ENCODE measurements at regions not wholly inside any gene's neighbourhood (a gene's known extent, or its start where the extent isn't known, plus 50 kb on each side); places are given as distances from the start of the nearest gene placed in this dataset.

DNA sequence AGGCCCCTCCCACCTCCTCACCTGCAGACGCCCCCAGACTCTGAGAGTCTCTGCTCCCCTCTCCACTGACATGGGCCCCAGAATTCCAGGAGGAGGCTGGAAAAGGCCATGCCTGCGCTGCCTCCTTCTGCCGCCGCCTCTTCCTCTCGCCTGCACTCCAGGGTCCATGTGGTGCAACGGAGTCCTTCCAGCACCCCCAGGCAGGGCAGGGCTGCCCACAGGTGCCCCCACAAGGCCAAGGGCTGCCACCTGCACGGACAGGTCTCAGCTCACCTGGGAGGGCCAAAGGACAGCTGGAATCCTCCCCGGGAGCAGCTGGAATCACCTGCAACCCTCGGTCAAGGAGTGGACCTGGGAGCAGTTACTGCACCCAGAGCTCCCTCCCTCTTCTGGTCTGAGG lies 194.9 kb downstream of the RBFOX3 start:
- no peak for DNase-seq

DNA sequence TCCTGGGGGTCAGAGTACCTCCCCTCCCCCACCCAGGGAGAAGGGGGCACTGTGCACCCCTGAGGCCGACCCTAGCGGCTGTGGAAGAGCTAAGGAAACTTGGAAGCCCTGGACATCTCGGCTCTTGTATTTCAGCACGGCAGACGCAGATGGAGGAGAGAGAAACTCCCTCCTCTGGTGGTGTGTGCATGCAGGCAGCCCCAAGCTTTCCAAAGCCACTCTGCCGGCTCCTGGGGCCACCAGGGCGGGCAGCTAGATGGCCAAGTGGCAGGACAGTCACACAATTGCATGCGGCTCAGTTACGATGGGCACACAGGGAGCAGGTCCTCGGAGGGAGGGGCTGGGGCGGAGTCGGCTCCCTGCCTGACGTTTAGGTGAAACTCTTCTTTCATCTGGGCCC lies 195.5 kb downstream of the RBFOX3 start:
- no peak for DNase-seq

DNA sequence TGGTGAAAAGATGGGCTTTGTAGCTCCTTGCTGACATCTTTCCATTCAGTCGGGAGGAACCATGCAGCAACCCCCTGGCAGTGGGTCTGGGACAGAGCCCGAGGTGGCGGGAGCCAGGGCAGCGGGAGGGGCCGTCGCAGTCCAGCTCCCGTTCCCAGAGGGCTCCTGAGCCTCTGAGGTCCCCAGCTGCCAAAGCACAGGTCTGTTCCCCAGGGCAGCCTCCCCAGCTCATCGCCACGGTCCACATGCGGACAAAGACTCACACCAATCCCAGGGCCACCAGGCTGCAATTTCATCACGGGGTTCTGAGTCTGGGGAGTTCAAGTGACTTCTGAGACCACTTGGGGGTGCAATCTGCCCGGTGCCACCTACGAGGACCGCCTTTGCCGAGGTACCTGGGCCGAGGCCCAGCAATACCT lies 196.0 kb downstream of the RBFOX3 start:
- no peak for DNase-seq

DNA sequence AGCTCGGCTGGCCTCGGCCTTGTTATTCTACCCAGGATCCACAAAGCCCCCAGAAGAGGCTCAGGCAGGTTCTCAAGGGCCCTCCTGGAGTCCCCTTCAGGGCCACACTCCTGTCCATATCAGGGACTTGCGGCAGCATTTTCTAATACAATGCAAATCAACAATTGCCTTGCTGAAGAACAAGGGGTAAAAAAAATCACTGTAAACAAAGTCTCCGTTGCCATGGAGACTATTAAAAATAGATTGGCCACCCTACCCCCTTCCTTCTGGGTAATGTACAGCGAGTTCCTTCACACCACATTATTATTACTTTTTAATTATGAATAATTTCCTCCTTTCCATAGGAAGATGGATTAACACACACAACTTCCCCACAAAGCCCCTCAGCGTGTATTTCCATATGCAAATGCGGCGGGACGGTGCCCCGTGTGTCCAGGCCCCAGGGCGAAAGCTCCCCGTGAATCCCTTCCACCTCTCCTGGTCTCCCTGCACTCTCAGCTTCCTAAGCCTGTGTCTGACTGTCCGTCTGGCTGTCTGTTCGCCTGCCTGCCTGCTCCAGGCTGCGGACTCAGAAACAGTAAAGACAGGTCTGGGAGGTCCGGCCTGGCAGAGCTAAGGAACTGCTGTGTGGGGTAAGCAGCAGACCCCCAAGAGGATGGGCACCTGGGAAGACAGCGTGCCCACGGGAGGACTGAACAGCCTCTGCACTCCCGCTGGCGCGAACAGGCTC lies 196.6 kb downstream of the RBFOX3 start:
- DNase-seq = no peak

DNA sequence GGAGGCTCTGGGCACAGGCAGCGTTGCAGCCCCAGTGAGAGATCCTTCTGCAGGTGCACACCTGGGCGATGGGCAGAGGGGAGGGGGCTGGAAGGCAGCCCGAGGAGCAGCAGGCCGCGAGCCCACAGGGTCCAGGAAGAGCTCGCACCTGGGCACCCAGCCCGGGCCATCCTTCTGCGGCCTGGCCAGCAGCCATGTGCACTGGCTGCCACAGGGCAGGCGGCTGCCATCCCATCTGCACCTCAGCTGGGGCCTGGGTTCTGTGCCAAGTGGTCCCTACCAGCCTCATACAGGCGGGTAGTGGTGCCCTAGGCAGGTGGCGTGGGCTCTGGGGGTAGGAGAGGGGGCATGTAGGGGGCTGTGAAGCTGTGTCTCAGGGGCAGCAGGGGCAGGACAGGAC lies 197.2 kb downstream of the RBFOX3 start:
- no peak for DNase-seq

DNA sequence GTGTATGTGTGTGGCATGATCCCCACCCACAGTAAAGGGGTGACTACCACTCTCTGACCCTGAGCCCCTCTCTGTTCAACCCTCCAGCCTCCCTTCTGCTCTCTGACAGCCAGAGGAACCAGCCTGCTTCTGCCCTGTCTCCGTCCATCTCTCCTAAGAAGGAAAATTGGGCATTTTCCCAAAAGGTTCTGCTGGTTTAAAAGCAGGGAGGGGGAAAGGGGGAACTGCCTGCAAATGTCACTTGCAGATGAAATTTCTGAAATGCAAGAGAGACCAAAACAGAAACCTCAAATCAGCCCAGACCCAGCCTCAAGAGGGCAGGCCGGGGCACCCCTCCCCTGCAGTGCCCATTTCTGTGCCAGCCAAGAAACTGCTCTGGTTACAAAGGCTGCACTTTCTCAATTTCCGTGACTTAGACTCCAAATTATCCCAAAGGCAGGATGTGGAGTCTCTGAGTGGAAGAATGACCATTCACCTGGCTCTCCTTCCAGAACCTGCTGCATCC lies 197.9 kb downstream of the RBFOX3 start:
- no peak for DNase-seq

DNA sequence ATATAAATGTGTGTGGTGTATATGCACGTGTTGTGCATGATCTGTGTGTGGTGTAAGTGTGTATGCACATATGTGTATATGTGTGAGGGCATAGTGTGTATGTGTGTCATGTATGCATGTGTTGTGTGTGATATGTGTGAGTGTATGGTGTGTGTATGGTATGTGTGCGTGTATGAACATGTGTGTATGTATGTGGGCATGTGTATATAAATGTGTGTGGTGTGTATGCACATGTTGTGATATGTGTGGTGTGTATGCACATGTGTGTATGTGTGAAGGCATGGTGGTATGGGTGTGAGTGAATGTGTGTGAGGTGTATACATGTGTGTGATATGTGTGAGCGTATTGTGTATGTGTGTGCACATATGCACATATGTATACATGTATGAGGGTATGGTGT lies 198.7 kb downstream of the RBFOX3 start:
- DNase-seq = no peak

DNA sequence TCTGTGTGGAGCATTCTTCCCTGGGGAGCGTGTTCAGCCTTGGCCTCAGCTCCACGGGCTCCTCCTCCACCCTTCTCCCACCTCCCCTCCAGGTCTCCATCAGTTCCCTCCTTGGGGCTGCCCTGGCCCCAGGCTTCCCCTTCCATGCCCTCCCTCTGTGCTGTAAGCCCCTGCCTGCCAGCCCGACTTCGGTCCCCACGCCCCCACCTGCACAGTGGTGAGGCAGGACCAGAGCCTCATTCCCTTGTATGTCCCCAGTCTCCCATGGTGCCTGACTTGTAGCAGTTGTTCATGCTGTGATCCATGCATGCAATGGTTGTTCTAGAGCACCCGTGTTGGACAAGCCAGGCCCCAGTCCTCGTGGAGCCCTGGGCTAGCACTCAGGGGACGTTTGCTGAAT lies 199.4 kb downstream of the RBFOX3 start:
- no peak for DNase-seq

DNA sequence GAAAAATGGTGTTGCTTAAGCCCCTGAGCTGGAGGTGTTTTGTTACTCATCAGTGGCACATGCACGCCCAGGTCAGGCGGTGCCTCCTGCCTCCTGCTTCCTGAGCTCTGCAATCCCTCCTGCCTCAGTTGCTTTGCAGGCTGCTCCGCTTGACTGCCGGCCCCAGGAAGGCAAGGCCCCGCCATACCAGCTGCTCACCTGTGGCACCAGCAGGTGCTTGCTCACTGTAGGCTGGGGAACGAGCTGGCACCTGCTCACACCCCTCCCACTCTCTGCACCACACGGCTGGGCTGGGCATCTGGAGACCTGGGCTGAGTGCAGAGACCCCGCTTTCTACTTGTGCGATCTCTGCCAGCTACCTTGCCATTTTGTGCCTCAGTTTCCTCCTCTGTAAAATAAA lies 200.2 kb downstream of the RBFOX3 start:
- no peak for DNase-seq

DNA sequence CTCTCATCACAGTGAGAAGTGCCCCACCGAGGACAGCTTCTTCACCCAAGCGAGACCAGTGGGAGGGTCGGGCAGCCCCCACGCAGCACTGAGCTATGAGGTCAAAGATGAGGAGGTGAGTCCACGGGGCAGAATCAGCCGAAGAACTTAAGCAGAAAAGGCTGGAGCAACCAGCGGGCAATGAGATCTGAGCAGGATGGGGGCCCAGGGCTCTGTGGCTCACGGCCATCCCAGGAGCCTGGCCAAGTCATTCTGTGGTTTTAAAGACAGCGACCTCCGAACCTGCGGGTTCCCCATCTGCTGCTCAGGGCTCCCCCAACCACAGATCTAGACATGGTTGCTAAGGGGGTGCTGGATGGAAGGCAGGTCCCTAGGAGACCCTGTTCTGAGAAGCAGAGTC lies 202.6 kb downstream of the RBFOX3 start:
- no peak for DNase-seq

DNA sequence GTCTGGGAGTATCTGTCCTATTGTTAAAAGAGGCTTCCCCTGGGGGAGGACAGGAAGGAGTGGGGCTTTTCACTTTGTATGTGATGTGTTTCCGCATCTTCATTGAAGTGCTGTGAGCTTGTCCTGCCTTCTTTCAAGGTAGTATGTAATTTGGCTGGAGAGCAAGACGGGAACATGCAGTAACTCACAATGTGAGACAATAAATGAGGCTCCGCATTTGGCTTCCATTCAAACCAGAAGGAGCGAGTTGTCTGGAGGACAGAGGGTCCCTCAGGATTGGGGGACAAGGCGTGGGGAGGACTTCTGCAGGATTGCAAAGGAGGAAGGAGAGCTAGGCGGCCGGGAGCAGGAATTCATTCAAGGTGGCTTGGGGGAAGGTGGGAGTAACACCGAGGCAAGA lies 203.5 kb downstream of the RBFOX3 start:
- DNase-seq = no peak

DNA sequence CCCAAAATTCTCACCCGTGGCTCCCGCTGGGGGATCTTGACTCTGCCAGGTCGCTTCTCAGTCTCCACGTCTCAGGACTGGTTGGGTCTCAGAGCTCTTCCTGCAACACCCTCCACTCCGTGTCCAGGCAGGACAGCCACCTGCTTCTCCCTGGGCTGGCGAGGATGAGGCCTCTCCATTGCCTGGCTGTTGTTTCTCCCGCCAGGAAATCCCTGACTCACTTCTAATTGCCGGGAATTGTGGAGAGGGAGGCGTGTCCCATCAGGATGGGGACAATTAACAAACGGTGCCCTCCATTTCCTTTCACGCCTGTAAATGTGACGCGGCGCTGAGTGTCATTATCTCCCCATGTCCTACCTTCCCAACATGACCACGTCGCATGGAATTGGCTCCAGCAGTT lies 204.5 kb downstream of the RBFOX3 start:
- no peak for DNase-seq

DNA sequence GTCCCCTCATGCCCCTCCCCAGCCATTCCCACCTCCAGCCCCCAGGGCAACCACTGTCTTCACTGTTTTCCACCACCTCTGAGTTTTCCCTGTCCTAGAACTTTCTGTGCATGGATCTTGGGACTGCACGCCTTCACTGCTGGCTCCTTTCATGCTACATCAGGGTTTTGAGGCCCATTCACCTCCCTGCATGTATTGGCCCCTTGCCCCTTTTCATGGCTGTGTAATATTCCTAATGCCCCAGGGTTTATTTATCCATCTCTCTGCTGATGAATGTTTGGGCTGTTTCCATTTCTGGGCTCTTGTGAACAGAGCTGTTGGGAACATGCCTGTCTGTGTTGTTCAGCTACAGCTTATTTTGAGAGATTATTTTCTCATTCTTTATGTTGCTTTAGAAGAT lies 205.0 kb downstream of the RBFOX3 start:
- no peak for DNase-seq

DNA sequence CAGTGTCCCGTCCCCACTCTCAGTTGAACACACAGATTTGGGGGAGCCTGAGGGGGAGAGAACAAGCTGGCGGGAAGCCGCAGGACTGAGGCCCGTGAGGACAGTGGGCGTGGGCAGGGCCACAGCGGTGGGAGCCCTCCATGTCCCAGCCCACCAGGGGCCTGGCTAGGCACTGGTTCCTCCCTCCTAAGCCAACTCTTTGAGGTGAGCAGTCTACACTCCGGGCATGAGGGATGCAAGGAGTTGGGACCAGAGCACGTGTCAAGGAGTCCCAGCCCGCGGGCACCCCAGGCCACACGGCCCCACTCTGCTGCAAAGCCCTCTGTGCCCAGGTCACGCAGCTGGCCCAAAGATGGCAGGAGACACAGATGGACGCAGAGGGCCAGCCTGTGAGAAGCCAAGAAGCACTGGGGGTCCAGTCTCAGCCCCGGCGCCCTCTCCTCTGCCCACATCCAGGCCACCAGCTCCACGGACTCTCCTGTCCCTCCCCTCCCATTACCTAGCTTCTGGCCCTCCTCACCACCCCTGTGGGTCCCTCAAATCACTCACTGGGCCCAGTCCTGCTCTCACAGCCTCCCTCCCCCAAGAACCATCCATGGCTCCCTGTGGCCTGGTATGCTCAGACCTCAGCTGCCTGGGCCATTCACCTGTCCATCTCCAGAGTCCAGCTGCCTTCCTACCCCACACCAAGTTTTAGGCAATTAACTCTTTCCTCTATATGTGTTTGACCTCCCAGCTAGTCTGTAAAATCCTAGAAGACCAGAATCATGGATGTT lies 206.5 kb downstream of the RBFOX3 start:
- no peak for DNase-seq

DNA sequence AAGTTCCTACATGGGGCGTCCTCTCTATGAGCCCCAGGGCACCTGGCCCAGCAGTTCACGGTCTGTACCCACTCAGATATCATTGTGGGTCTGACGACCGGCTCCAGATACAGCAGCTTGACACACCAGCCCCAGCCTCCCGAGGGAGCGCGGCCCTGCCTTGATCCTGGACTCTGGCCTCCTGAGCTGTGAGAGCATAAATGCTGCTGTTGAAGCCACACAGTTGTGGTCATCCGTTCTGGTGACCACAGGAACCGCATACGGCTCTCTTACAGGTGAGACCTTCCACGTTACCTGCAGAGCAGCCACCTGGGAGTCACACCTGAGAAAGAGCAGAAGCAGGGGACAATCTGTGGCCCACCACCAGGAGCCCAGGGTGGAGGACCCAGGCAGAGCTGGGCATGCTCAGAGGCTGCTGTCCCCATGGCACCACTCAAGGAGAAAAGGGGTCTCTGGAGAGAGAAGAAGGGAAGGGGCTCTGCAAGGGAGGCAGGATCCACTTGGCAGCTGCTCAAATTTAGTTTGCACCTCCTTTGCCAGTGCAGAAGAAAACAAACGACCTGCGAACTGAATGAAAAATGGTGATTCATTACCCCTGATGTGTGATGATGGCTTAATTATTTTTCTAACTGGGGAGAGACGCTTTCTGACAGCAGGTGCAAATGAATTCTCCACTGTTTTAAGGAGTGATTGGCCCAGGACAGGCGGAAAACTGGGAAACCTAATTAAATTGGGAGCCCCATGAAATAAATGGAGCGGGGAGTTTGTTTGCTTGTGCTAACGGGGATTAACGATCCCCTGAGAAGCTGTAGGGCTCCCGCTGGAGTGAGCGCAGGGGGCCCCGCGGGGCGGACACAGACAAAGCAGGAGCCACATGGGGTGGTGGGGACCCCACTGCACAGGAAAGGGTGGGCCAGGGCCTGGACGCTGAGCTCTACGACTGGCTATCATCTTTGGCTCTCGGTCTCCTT lies 208.9 kb downstream of the RBFOX3 start:
- no peak for DNase-seq

DNA sequence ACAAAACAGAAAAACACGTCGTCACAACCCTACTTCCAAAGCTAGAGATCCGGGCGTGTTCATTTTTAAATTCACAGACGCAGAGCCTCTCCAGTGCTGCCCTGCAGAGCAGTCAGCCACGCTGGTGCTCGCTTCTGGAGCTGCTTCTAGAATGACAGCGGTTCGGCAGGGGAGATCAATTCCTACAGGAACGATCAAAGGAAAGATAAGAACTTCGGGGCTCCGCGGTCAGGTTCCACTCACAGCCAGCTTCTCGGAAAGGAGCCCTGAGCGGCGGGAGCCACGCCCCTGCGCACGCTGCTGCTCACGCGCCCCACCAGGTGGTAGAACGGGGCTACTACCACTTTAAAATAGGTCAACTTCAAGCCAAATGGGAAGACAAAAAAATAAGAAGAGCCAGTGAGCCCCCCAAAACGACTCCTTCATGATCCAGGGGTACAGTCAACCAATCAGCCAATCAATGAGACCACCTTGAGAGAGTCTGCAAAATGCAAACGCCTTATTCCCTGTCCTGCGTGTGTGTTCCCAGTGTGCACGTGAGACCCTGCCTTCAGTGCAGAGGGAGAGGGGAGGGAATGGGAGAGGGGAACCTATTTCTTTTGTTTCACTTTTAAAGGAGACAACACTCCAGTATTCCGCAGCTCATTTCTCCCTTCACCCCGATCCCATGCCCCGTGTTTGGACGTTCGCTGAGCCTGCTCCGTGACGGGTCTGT lies 209.7 kb downstream of the RBFOX3 start:
- DNase-seq = peak; percentile 33 to 60 (median 50)

DNA sequence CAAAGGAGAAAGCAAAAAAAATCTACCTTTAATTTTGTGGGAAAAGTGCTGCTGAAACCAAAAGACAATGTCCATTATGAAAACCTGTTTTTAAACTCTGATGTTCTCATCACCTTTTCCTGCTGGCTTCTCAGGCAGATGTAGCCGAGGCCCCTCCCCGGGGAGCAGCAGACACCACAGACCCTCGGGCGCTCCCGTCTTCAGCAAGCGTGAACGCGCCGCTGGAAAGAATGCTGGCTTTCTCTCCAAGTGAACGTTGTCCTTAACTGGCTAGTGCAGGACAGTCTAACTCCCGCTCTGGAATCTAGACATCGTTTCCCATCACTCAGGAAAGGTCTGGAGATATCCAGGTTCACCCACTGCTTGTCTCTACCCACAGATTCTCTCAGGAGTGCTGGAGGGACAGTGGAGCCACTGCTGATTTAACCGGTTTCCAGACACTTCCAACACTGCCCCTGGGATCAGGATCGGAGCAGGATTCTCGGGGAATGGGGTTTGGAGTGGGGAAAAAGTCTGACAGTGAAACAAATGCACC lies 211.2 kb downstream of the RBFOX3 start:
- no peak for DNase-seq

DNA sequence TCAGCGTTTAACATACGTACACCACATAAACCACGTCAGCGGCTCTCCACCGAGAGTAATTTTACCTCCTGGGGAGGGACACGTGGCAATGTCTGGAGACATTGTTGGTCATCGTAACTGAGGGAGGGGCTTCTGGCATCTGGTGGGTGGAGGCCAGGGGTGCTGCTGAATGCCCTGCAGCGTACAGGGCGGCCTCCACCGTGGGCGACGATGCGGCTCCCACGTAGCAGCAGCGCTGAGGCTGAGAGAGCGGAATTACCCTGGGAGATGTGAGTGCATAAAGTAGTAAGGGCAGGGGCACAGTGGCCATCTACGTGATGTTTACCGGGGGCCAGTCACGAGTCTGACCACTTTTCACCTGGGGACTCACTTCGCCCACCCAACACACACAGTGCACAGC lies 212.4 kb downstream of the RBFOX3 start:
- DNase-seq = no peak

DNA sequence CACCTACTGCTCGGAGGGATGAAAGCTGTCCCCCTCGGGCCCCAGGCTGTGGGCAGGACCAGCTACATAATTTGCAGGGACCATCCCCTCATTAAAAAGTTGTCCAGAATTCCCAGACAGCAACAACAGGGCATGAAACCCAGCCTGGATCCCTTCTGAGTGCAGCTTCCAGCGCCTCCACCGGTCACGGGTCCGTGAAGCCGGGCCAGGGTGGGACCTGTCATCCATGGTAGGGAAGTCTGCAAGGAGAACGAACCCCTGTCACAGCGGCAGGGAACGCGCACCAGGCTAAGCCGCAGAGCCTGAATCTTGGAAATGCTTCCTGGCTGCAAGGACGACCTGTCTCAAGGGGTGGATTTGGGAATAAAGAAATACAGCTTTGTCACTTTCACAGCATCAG lies 214.2 kb downstream of the RBFOX3 start:
- DNase-seq = no peak

DNA sequence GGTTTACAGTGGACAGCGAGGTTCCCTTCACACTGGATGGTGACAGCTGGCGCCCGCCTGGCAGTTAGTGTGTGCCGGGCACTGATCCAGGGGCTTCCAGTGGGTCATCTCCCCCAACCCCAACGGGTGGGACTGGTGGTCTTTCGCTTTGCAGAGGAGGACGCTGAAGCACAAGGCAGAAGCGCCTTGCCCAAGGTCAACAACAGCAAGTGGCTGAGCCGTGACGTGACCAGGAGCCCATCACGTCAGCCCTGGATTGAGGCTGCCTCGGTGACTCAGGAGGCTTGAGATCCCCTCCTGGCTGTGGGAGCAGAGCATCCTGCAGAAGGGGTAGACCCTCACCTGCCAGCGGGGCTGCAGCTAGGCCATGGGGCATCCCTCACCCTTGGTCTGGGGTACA lies 215.3 kb downstream of the RBFOX3 start:
- DNase-seq = no peak

DNA sequence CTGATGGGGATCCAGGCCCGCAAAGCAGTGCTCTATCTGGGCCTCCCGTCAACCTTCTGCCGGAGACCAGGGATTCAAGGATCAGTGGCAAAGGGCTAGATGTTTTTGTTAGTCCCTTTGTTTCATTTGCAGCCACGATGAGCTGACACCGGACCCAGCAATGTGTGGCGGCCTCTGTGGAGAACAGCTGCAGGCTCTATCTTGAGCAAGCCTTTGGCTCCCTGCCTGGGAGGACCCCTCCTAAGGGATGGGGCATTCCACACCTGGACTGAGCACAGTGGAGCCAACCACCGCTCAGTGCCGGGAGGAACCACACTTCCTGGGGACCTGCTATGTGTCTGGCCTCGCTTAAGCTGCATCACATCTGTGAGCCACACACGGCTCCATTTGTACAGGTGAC lies 215.8 kb downstream of the RBFOX3 start:
- DNase-seq = no peak

DNA sequence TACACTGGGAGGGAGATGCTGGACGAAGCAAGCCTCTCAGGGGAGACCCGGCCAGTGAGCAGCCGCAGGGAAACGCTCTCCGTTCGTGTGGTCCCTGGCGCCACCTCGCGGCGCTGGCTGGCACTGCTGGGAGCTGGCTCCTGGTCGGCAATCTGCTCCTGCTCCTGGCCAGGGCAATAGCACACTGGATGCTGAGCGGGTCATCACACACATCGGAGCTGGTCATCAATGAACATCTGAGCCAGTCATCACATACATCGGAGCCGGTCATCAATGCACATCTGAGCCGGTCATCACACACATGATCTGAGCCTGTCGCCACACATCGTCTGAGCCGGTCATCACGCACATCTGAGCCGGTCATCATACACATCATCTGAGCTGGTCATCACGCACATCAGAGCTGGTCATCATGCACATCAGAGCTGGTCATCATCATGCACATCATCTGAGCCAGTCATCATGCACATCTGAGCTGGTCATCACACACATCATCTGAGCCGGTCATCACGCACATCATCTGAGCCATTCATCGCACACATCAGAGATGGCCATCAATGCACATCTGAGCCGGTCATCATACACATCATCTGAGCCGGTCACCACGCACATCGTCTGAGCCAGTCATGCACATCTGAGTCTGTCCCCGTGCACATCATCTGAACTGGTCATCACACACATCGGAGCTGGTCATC lies 217.3 kb downstream of the RBFOX3 start:
- DNase-seq = peak; percentile 29 to 63 (median 40)
